ENCODE measurements at regions not wholly inside any gene's neighbourhood (a gene's known extent, or its start where the extent isn't known, plus 50 kb on each side); places are given as distances from the start of the nearest gene placed in this dataset.

GRCh38 chr4:17098996-17099395 is 200.6 kb upstream of the LDB2 start:
- no peak for TF ChIP-seq YY1 (IDR thresholded peaks at IDR 0.05; ENCODE audit: low read depth)
- TF ChIP-seq TCF12 (IDR thresholded peaks at IDR 0.05; ENCODE audit: low read depth) = no peak
- no peak for TF ChIP-seq EGR1 (IDR thresholded peaks at IDR 0.05)
- TF ChIP-seq EP300 (IDR thresholded peaks at IDR 0.05; ENCODE audit: borderline replicate concordance) = no peak
- TF ChIP-seq REST (IDR thresholded peaks at IDR 0.05; ENCODE audit: low read depth) = no peak
- no peak for TF ChIP-seq TAF1 (IDR thresholded peaks at IDR 0.05; ENCODE audit: low read depth)
- TF ChIP-seq CREB1 (IDR thresholded peaks at IDR 0.05; ENCODE audit: low read depth) = no peak

Data from Ishikawa (cell line).